ENCODE measurements at regions not wholly inside any gene's neighbourhood (a gene's known extent, or its start where the extent isn't known, plus 50 kb on each side); places are given as distances from the start of the nearest gene placed in this dataset.

GRCh38 chr3:147471741-147472140, 62.6 kb downstream of the ZIC1 start:
- Histone ChIP-seq H3K4me3 (ENCODE audit: low read length) (no peak overlapping the region), H3K4me2 (ENCODE audit: low read depth, low read length, poor library complexity, severe bottlenecking) (no peak overlapping the region), H3K27ac (ENCODE audit: low read length) (no peak overlapping the region)

DNA sequence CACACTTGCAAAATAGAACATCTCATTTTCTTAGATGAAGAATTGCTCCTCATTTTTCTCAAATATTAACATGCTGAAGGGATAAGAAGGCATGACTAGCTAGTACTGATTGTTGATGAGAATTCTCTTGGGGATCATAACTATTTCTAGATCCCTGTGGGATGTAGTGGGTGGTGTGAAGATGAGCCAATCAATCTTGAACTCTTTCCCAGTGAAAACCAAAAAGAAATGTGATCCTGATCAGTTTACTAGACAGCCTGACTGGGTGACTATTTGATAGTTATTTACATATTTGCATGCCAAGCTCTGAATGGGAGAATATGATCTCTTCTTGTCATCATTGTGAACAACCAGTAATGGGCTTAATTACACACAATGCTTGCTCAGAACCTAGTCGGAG, 63.7 kb downstream of the ZIC1 start:
- H3K4me2 ChIP-seq (ENCODE audit: low read depth, low read length, poor library complexity, severe bottlenecking) = no peak overlapping the region
- H3K27me3 ChIP-seq (ENCODE audit: low read length) = no peaks in the 10 kb centered on the region
- H3K4me3 ChIP-seq (ENCODE audit: low read length) = no peak overlapping the region
- no peak for DNase-seq
- no peaks in the 10 kb centered on the region for H4K20me1 ChIP-seq (ENCODE audit: insufficient read depth, low read depth, low read length)
- no peak overlapping the region for H2AFZ ChIP-seq (ENCODE audit: low read length)
- H3K9ac ChIP-seq (ENCODE audit: low read length) = no peak overlapping the region
- no peaks in the 10 kb centered on the region for H3K36me3 ChIP-seq (ENCODE audit: insufficient read depth, low read length)
- H3K79me2 ChIP-seq (ENCODE audit: low read length) = no peaks in the 10 kb centered on the region
- H3K4me1 ChIP-seq (ENCODE audit: low read length) = no peaks in the 10 kb centered on the region
- no peaks in the 10 kb centered on the region for H3K9me2 ChIP-seq (replicated peaks; ENCODE audit: insufficient read depth, low read length)
- no peak overlapping the region for H3K27ac ChIP-seq (ENCODE audit: low read length)
- peaks cover 15% of the 10 kb centered on the region for H3K9me3 ChIP-seq (ENCODE audit: low read length)

More at GRCh38 chr3:147471741-147472140, 62.6 kb downstream of the ZIC1 start:
- Histone ChIP-seq H3K9me3 (ENCODE audit: low read length) (peaks cover 15% of the 10 kb centered on the region), H3K36me3 (ENCODE audit: insufficient read depth, low read length) (no peaks in the 10 kb centered on the region), H4K20me1 (ENCODE audit: insufficient read depth, low read depth, low read length) (no peaks in the 10 kb centered on the region), H3K9me2 (replicated peaks; ENCODE audit: insufficient read depth, low read length) (no peaks in the 10 kb centered on the region), H3K27me3 (ENCODE audit: low read length) (no peaks in the 10 kb centered on the region), H3K4me1 (ENCODE audit: low read length) (no peaks in the 10 kb centered on the region), H3K9ac (ENCODE audit: low read length) (no peak overlapping the region), H2AFZ (ENCODE audit: low read length) (no peak overlapping the region), H3K79me2 (ENCODE audit: low read length) (no peaks in the 10 kb centered on the region)
- no peak for DNase-seq

DNA sequence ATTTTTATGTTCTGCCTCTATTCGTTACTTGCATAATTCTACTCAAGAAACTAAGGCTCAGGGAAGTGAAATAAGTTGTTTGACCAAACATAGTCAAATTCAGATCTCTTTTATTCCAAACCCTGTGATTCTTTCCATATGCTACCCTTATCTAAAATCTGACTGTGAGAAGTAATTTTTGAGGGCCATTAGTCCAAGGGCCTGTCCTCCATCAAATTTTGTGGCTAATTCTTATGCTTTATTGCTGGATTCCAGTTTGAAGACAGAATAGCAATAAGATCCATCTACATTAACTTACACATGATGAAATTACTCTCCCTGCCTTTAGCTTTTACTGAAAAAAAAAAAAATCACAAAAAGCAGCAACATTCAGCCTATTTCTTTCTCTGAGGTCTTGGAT, 74.0 kb downstream of the ZIC1 start:
- H3K9ac ChIP-seq (ENCODE audit: low read length) = no peak overlapping the region
- no peaks in the 10 kb centered on the region for H3K4me1 ChIP-seq (ENCODE audit: low read length)
- no peaks in the 10 kb centered on the region for H3K79me2 ChIP-seq (ENCODE audit: low read length)
- H3K9me3 ChIP-seq (ENCODE audit: low read length) = peaks cover 5% of the 10 kb centered on the region; the same call in 1 of the 2 replicates
- no peak overlapping the region for H3K27ac ChIP-seq (ENCODE audit: low read length)
- no peak overlapping the region for H3K4me2 ChIP-seq (ENCODE audit: low read depth, low read length, poor library complexity, severe bottlenecking)
- no peak for DNase-seq
- no peaks in the 10 kb centered on the region for H4K20me1 ChIP-seq (ENCODE audit: insufficient read depth, low read depth, low read length)
- no peaks in the 10 kb centered on the region for H3K27me3 ChIP-seq (ENCODE audit: low read length)
- H3K4me3 ChIP-seq (ENCODE audit: low read length) = no peak overlapping the region
- H3K36me3 ChIP-seq (ENCODE audit: insufficient read depth, low read length) = no peaks in the 10 kb centered on the region
- no peak overlapping the region for H2AFZ ChIP-seq (ENCODE audit: low read length)
- H3K9me2 ChIP-seq (replicated peaks; ENCODE audit: insufficient read depth, low read length) = no peaks in the 10 kb centered on the region

DNA sequence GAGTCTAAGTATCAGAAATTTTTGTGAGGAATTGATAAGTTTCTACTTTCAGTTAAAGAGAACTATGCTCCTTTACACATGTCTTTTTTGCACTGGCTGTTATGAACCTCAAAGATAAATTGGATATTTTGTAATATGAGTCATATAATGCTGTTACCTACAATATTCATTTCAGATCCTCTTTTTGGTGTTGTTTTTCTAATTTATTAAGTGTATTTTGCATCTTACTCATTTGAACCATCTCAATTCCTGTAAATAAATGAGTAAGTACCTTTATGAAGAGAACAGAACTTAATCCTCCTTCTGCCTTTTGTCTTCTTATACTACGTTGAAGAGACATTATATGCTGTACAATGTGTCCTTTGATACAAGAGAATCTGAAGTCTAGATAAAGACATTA, 74.4 kb downstream of the ZIC1 start:
- Histone ChIP-seq H3K9me3 (ENCODE audit: low read length) (peaks cover 5% of the 10 kb centered on the region; the same call in 1 of the 2 replicates), H3K4me1 (ENCODE audit: low read length) (no peaks in the 10 kb centered on the region), H3K9me2 (replicated peaks; ENCODE audit: insufficient read depth, low read length) (no peaks in the 10 kb centered on the region), H3K4me2 (ENCODE audit: low read depth, low read length, poor library complexity, severe bottlenecking) (no peak overlapping the region), H3K27ac (ENCODE audit: low read length) (no peak overlapping the region), H3K9ac (ENCODE audit: low read length) (no peak overlapping the region), H3K36me3 (ENCODE audit: insufficient read depth, low read length) (no peaks in the 10 kb centered on the region), H2AFZ (ENCODE audit: low read length) (no peak overlapping the region), H3K4me3 (ENCODE audit: low read length) (no peak overlapping the region), H4K20me1 (ENCODE audit: insufficient read depth, low read depth, low read length) (no peaks in the 10 kb centered on the region), H3K79me2 (ENCODE audit: low read length) (no peaks in the 10 kb centered on the region), H3K27me3 (ENCODE audit: low read length) (no peaks in the 10 kb centered on the region)
- no peak for DNase-seq

- no peak overlapping the region for H3K4me2 ChIP-seq (ENCODE audit: low read depth, low read length, poor library complexity, severe bottlenecking)
- no peaks in the 10 kb centered on the region for H3K27me3 ChIP-seq (ENCODE audit: low read length)
- no peak overlapping the region for H3K27ac ChIP-seq (ENCODE audit: low read length)
- no peak overlapping the region for H2AFZ ChIP-seq (ENCODE audit: low read length)
- peaks cover 3% of the 10 kb centered on the region for H3K9me3 ChIP-seq (ENCODE audit: low read length)
- H3K79me2 ChIP-seq (ENCODE audit: low read length) = no peaks in the 10 kb centered on the region
- no peaks in the 10 kb centered on the region for H4K20me1 ChIP-seq (ENCODE audit: insufficient read depth, low read depth, low read length)
- H3K4me1 ChIP-seq (ENCODE audit: low read length) = no peaks in the 10 kb centered on the region
- H3K4me3 ChIP-seq (ENCODE audit: low read length) = no peak overlapping the region
- H3K9me2 ChIP-seq (replicated peaks; ENCODE audit: insufficient read depth, low read length) = no peaks in the 10 kb centered on the region
- DNase-seq = no peak
- no peak overlapping the region for H3K9ac ChIP-seq (ENCODE audit: low read length)
- H3K36me3 ChIP-seq (ENCODE audit: insufficient read depth, low read length) = no peaks in the 10 kb centered on the region
Measured at GRCh38 chr3:147493065-147493464, 83.9 kb downstream of the ZIC1 start.

DNA sequence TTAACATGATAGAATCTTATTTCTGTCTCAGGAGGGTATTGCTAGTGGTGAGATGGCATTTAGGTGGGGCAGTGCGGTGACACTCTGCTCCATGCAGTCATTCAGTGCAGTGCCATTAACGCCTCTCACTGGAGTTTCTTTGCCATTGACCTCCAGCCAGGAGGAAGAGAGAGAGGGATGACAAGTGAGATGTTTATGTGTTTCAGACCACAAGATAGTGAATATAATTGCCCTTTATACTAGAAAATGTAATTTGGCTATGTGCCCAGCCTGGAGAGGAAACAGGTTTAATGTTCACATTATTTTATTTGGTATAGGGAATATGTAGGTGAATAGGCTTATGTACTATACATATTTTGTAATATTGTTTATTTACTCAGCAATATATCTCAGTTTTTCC, 84.5 kb downstream of the ZIC1 start:
- no peaks in the 10 kb centered on the region for H3K9me2 ChIP-seq (replicated peaks; ENCODE audit: insufficient read depth, low read length)
- H3K36me3 ChIP-seq (ENCODE audit: insufficient read depth, low read length) = no peaks in the 10 kb centered on the region
- H3K27me3 ChIP-seq (ENCODE audit: low read length) = no peaks in the 10 kb centered on the region
- H3K4me1 ChIP-seq (ENCODE audit: low read length) = no peaks in the 10 kb centered on the region
- peaks cover 3% of the 10 kb centered on the region for H3K9me3 ChIP-seq (ENCODE audit: low read length)
- H3K4me2 ChIP-seq (ENCODE audit: low read depth, low read length, poor library complexity, severe bottlenecking) = no peak overlapping the region
- no peak overlapping the region for H3K9ac ChIP-seq (ENCODE audit: low read length)
- no peak for DNase-seq
- H3K27ac ChIP-seq (ENCODE audit: low read length) = no peak overlapping the region
- no peaks in the 10 kb centered on the region for H3K79me2 ChIP-seq (ENCODE audit: low read length)
- no peak overlapping the region for H3K4me3 ChIP-seq (ENCODE audit: low read length)
- H4K20me1 ChIP-seq (ENCODE audit: insufficient read depth, low read depth, low read length) = no peaks in the 10 kb centered on the region
- no peak overlapping the region for H2AFZ ChIP-seq (ENCODE audit: low read length)

DNA sequence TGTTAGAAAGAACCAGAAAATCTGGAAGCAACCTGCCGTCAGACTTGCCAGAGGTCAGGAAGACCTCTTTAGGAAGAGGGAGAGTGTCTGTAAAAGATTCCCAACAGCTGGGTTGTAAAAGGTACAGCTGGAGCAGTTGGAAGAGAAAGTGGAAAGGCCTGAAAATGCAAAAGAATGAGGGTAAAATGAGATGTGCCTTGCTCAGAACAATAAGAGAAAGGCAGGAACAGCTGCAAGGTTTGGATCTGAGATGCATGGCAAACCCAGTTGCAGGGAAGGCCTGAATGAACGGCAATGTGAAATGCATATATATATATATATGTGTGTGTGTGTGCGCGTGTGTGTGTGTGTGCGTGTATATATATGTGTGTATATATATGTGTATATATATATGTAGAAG, 88.1 kb downstream of the ZIC1 start:
- Histone ChIP-seq H3K9me2 (replicated peaks; ENCODE audit: insufficient read depth, low read length) (no peaks in the 10 kb centered on the region), H3K4me3 (ENCODE audit: low read length) (no peak overlapping the region), H3K9me3 (ENCODE audit: low read length) (peaks cover 13% of the 10 kb centered on the region), H3K27me3 (ENCODE audit: low read length) (no peaks in the 10 kb centered on the region), H3K79me2 (ENCODE audit: low read length) (no peaks in the 10 kb centered on the region), H3K4me2 (ENCODE audit: low read depth, low read length, poor library complexity, severe bottlenecking) (no peak overlapping the region), H3K36me3 (ENCODE audit: insufficient read depth, low read length) (no peaks in the 10 kb centered on the region), H2AFZ (ENCODE audit: low read length) (no peak overlapping the region), H3K27ac (ENCODE audit: low read length) (no peak overlapping the region), H3K9ac (ENCODE audit: low read length) (no peak overlapping the region), H4K20me1 (ENCODE audit: insufficient read depth, low read depth, low read length) (no peaks in the 10 kb centered on the region), H3K4me1 (ENCODE audit: low read length) (no peaks in the 10 kb centered on the region)
- DNase-seq = no peak

GRCh38 chr3:147507638-147508286, 98.6 kb downstream of the ZIC1 start:
- no peaks in the 10 kb centered on the region for H3K36me3 ChIP-seq (ENCODE audit: insufficient read depth, low read length)
- H3K9ac ChIP-seq (ENCODE audit: low read length) = no peak overlapping the region
- H3K27me3 ChIP-seq (ENCODE audit: low read length) = no peaks in the 10 kb centered on the region
- no peak overlapping the region for H3K4me2 ChIP-seq (ENCODE audit: low read depth, low read length, poor library complexity, severe bottlenecking)
- no peak overlapping the region for H3K27ac ChIP-seq (ENCODE audit: low read length)
- no peaks in the 10 kb centered on the region for H3K9me2 ChIP-seq (replicated peaks; ENCODE audit: insufficient read depth, low read length)
- no peak for DNase-seq
- no peaks in the 10 kb centered on the region; the same call in none of the 2 replicates for H3K9me3 ChIP-seq (ENCODE audit: low read length)
- no peaks in the 10 kb centered on the region for H3K79me2 ChIP-seq (ENCODE audit: low read length)
- H4K20me1 ChIP-seq (ENCODE audit: insufficient read depth, low read depth, low read length) = no peaks in the 10 kb centered on the region
- H3K4me3 ChIP-seq (ENCODE audit: low read length) = no peak overlapping the region
- H2AFZ ChIP-seq (ENCODE audit: low read length) = no peak overlapping the region
- H3K4me1 ChIP-seq (ENCODE audit: low read length) = no peaks in the 10 kb centered on the region

Measured in Karpas-422 (cell line).